ENCODE measurements at regions not wholly inside any gene's neighbourhood (a gene's known extent, or its start where the extent isn't known, plus 50 kb on each side); places are given as distances from the start of the nearest gene placed in this dataset.
"Not testable (repeated sequence)": the region's sequence is repeated elsewhere in the genome, so short reads cannot be mapped to it uniquely, and the experiment has no call there.

DNA sequence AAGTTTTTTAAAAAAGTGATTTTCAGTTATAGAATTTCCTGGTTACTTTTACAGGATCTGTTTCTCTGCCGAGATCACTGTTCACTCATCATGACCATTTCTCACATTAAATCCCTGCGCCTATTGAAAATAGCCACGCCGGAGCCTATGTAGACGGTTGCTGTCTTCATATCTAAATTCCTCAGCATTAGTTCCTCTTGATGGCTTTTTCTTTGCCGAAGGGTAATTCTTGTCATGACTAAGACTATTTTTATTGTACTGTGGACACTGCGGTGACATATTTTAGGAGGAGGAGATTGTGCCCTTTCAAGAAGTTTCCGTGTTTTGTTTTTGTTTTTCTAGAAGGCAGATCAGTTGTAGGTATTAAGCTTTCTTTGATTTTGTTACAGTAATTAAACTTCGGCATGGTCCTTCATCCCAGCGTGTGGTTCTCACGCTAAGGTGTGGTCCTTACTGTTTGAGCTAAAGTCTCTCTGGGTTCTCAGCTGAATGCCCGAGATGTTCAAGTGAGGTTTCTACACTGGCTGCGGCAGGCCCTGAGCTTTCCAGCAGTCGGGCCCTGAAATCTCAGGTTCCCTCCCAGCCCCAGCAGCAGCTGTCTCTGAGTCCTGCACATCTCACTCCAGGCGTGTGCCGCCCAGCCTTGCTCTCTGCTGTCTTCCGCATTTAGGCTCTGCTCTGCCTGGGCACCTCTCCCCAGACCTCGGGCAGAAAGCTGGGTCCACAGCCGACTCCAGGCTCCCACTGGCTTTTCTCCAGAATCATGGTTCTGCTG, 1110.5 kb downstream of the TBC1D22A start:
- TF ChIP-seq, protein P1, sequence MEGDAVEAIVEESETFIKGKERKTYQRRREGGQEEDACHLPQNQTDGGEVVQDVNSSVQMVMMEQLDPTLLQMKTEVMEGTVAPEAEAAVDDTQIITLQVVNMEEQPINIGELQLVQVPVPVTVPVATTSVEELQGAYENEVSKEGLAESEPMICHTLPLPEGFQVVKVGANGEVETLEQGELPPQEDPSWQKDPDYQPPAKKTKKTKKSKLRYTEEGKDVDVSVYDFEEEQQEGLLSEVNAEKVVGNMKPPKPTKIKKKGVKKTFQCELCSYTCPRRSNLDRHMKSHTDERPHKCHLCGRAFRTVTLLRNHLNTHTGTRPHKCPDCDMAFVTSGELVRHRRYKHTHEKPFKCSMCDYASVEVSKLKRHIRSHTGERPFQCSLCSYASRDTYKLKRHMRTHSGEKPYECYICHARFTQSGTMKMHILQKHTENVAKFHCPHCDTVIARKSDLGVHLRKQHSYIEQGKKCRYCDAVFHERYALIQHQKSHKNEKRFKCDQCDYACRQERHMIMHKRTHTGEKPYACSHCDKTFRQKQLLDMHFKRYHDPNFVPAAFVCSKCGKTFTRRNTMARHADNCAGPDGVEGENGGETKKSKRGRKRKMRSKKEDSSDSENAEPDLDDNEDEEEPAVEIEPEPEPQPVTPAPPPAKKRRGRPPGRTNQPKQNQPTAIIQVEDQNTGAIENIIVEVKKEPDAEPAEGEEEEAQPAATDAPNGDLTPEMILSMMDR (IDR thresholded peaks at IDR 0.05; ENCODE audit: insufficient read depth, low read depth, low read length), result no peak
- Histone ChIP-seq H3K36me3 (ENCODE audit: control insufficient read depth, insufficient read depth, low read length) (no peaks in the 10 kb centered on the region), H3K4me3 (ENCODE audit: low read depth, low read length) (no peak overlapping the region), H3K27me3 (ENCODE audit: control insufficient read depth, insufficient read depth, low read length) (no peaks in the 10 kb centered on the region)
- no peak for DNase-seq (ENCODE audit: low read depth)
- ChIA-PET POLR2A (no interaction called here), CTCF (no interaction called here)

DNA sequence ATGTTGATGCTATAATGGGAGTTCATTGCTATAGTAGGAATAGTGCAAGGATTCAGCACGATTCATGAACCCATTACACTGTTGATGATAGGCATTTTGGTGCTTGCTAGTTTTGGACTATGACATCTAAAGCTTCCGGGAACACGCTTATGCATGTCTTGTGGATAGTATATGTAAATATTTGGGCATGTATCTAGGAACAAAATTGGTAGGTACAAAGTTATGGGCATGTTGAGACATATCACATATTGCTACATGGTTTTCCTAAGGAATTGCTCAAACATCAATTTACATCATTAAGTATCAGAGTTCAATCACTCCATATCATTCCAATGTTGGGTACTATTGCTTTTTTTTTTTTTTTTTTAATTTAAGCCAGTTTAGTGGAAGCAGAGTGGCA, 1103.2 kb downstream of the TBC1D22A start:
- POLR2A ChIA-PET, result no interaction called here
- TF ChIP-seq, protein P1 (IDR thresholded peaks at IDR 0.05; ENCODE audit: insufficient read depth, low read depth, low read length), result no peak

DNA sequence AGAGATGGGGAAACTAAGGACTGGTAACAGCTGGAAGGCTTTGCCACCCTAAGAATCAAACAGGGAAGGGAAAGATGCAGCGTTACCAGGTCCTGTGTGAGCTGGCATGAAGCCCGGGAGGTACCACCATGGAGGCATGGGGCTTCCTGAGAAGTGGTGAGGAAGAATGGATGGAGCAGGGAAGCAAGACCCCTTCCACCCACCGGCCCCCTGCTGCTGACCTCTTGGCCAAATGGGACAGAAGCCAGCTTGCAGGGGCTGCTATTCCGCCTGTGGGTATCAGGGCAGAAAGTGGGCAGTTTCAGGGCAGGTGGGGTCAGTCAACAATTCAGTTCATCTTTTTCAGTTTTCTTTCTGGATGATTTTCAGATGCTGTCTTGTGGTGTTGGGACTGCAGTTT, 1099.9 kb downstream of the TBC1D22A start:
- POLR2A ChIA-PET, result no interaction called here
- H3K27me3 ChIP-seq (ENCODE audit: control insufficient read depth, insufficient read depth, low read length), result no peaks in the 10 kb centered on the region
- no peaks in the 10 kb centered on the region for H3K36me3 ChIP-seq (ENCODE audit: control insufficient read depth, insufficient read depth, low read length)

More for the DNA sequence above, 1103.2 kb downstream of the TBC1D22A start:
- Histone ChIP-seq H3K36me3 (ENCODE audit: control insufficient read depth, insufficient read depth, low read length) (no peaks in the 10 kb centered on the region), H3K4me3 (ENCODE audit: low read depth, low read length) (no peak overlapping the region), H3K27me3 (ENCODE audit: control insufficient read depth, insufficient read depth, low read length) (no peaks in the 10 kb centered on the region)
- no peak for DNase-seq (ENCODE audit: low read depth)
- CTCF ChIA-PET, result no interaction called here

DNA sequence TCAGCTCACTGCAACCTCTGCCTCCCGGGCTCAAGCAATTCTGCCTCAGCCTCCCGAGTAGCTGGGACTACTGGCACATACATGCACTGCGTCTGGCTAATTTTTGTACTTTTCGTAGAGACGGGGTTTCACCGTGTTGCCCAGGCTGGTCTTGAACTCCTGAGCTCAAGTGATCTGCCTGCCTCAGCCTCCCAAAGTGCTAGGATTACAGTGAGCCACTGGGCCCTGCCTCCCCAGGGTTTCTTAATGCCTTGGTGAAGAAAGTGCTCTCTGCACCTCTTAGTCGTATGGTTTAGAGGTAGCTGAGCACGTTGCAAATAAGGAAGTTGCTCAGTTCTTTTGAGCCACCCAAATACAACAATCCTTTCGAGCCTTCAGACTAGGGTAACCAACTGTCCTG, 1098.5 kb downstream of the TBC1D22A start:
- CTCF ChIA-PET, result interaction anchor here (0.6 kb wide), 1 partner anchor 9 kb away, joined by 3 read pairs; no protein-coding TSS in a partner anchor
- H3K36me3 ChIP-seq (ENCODE audit: control insufficient read depth, insufficient read depth, low read length); DNase-seq (ENCODE audit: low read depth); POLR2A ChIA-PET; H3K27me3 ChIP-seq (ENCODE audit: control insufficient read depth, insufficient read depth, low read length); H3K4me3 ChIP-seq (ENCODE audit: low read depth, low read length): not testable (repeated sequence)

More for the DNA sequence above, 1099.9 kb downstream of the TBC1D22A start:
- DNase-seq (ENCODE audit: low read depth), result no peak
- CTCF ChIA-PET, result no interaction called here
- no peak overlapping the region for H3K4me3 ChIP-seq (ENCODE audit: low read depth, low read length)
- TF ChIP-seq, protein P1 (IDR thresholded peaks at IDR 0.05; ENCODE audit: insufficient read depth, low read depth, low read length), result no peak

DNA sequence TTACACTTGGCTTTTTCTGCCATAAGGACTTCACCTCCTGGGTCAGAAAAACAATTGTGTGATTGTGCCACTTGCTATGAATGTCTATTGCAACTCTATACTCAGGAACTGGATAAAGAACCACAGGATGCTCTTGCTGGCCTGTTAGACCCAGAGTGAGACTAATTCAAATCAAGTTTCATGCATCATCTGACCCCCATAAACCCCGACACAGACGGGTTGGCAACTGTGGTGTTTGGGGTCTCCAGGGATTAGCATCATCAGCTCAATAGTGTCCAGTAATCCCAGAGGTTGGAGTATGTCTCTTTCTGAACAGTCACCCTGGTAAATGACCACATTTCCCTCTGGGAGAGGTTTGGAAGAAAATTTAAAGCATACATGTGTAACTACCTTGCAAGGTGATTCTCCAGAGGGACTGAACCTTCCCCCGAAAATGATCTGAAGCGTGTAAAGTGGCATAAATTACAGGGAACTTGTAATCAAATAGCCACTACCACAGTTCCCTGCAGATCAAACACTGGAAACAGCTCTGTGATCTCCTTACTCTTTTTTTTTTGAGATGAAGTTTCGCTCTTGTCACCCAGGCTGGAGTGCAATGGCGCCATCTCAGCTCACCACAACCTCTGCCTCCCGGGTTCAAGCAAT, 1097.6 kb downstream of the TBC1D22A start:
- ChIA-PET POLR2A (no interaction called here), CTCF (interaction anchor here (0.6 kb wide), 1 partner anchor 10 kb away, joined by 3 read pairs; no protein-coding TSS in a partner anchor)
- no peak overlapping the region for H3K4me3 ChIP-seq (ENCODE audit: low read depth, low read length)

More for the DNA sequence above, 1097.6 kb downstream of the TBC1D22A start:
- no peak for DNase-seq (ENCODE audit: low read depth)
- no peaks in the 10 kb centered on the region for H3K36me3 ChIP-seq (ENCODE audit: control insufficient read depth, insufficient read depth, low read length)
- TF ChIP-seq, protein P1 (IDR thresholded peaks at IDR 0.05; ENCODE audit: insufficient read depth, low read depth, low read length), result no peak
- H3K27me3 ChIP-seq (ENCODE audit: control insufficient read depth, insufficient read depth, low read length), result no peaks in the 10 kb centered on the region

All from BJ (cell line).